ENCODE measurements at regions not wholly inside any gene's neighbourhood (a gene's known extent, or its start where the extent isn't known, plus 50 kb on each side); places are given as distances from the start of the nearest gene placed in this dataset.

GRCh38 chr16:26413780-26414179, 652.9 kb upstream of the C16orf82 start:
- TF ChIP-seq CTCF (IDR thresholded peaks at IDR 0.05) (no peak), POLR2A (IDR thresholded peaks at IDR 0.05) (no peak), POLR2AphosphoS5 (IDR thresholded peaks at IDR 0.05; ENCODE audit: insufficient read depth in 1 of 2, low read depth in 1 of 2) (no peak)

Measured in vagina (tissue), 2 donors.